ENCODE measurements at regions not wholly inside any gene's neighbourhood (a gene's known extent, or its start where the extent isn't known, plus 50 kb on each side); places are given as distances from the start of the nearest gene placed in this dataset.
A peak's percentile ranks its signal among the peaks of the same experiment; 100 is the strongest.

DNA sequence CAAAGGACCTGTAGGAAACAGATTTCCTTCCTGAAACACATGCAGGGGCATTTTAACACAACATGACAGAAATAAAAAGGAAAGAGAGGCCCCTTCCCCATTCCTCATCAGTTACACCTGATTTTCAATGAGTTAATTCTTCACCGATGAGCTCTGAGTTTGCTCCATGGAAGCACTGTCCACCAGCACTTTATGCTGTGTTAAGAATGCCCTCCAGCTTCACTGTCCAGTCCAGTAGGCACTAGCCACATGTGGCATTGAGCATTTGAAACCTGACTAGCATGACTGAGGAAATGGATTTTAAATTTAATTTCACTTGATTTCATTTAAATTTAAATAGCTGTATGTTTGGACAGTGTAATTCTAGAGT lies 217.2 kb upstream of the SLC10A2 start:
- FAIRE-seq = no peak
- no peak for DNase-seq (ENCODE audit: insufficient read length, low spot score)
- no peak for TF ChIP-seq POU2F2 (IDR thresholded peaks at IDR 0.05; ENCODE audit: low read depth, low read length)
- no peak for TF ChIP-seq SPI1 (IDR thresholded peaks at IDR 0.05; ENCODE audit: low read depth, low read length)
- TF ChIP-seq PAX5 (IDR thresholded peaks at IDR 0.05; ENCODE audit: insufficient read depth, low read length, severe bottlenecking) = no peak
- no peak for TF ChIP-seq POLR2AphosphoS5 (IDR thresholded peaks at IDR 0.05; ENCODE audit: low read depth, low read length)
- no peak for TF ChIP-seq TAF1 (IDR thresholded peaks at IDR 0.05; ENCODE audit: low read depth, low read length)
- TF ChIP-seq POLR2A (IDR thresholded peaks at IDR 0.05; ENCODE audit: low read depth, low read length) = no peak

DNA sequence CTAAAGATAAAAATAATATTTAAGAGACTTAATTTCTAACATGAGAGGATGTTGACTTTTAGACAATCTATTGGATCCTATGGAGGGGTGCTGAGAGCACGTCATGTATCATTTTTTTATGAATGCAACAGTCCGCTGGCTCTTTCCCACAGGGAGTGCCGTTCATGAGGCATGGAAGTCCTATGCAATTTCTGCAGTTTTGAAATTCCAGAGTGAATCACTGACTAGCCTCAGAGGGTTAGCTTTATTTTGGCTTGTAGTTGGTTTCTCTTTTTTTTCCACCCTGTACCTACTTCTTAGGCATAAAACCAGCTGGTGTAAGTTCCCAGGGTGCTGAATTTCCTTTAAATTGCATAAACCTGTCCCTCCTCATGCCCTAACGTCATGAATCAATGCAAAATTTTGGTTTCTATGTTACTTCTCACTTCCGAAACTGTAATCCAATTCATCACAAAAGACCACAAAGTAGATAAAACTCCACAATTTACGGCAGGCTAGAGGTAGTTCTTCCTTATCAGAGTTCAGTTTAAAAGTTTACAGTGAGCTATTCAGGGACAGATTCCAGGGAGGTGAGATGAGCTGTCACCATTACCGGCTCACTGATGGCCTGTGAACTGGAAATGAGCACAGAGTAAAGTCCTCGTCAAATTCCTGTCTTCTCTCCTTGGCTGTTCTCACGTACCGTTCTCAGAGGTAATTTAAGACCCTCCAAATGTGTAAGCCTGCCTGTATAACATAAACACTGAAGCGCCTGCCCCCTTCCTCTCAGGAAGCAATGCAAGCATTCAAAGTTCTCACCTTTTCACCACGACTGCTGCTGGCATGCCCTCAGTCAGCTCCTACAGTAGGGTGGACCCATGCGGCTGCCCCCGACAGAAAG lies 216.6 kb upstream of the SLC10A2 start:
- no peak for DNase-seq (ENCODE audit: insufficient read length, low spot score)
- no peak for FAIRE-seq
- TF ChIP-seq SPI1 (IDR thresholded peaks at IDR 0.05; ENCODE audit: low read depth, low read length) (no peak), TAF1 (IDR thresholded peaks at IDR 0.05; ENCODE audit: low read depth, low read length) (no peak), PAX5 (IDR thresholded peaks at IDR 0.05; ENCODE audit: insufficient read depth, low read length, severe bottlenecking) (no peak), POLR2AphosphoS5 (IDR thresholded peaks at IDR 0.05; ENCODE audit: low read depth, low read length) (no peak), POU2F2 (IDR thresholded peaks at IDR 0.05; ENCODE audit: low read depth, low read length) (no peak), POLR2A (IDR thresholded peaks at IDR 0.05; ENCODE audit: low read depth, low read length) (no peak)

- DNase-seq (ENCODE audit: insufficient read length, low spot score) = no peak
- no peak for TF ChIP-seq POLR2AphosphoS5 (IDR thresholded peaks at IDR 0.05; ENCODE audit: low read depth, low read length)
- TF ChIP-seq SPI1 (IDR thresholded peaks at IDR 0.05; ENCODE audit: low read depth, low read length) = no peak
- no peak for TF ChIP-seq TAF1 (IDR thresholded peaks at IDR 0.05; ENCODE audit: low read depth, low read length)
- no peak for TF ChIP-seq POU2F2 (IDR thresholded peaks at IDR 0.05; ENCODE audit: low read depth, low read length)
- TF ChIP-seq PAX5 (IDR thresholded peaks at IDR 0.05; ENCODE audit: insufficient read depth, low read length, severe bottlenecking) = no peak
- no peak for TF ChIP-seq POLR2A (IDR thresholded peaks at IDR 0.05; ENCODE audit: low read depth, low read length)
- FAIRE-seq = no peak
These were observed 211.9 kb upstream of the SLC10A2 start for GRCh38 chr13:103277959-103278694.

- DNase-seq (ENCODE audit: insufficient read length, low spot score) (no peak), FAIRE-seq (peak; percentile 16)
- no peak for TF ChIP-seq PAX5 (IDR thresholded peaks at IDR 0.05; ENCODE audit: insufficient read depth, low read length, severe bottlenecking)
- TF ChIP-seq SPI1 (IDR thresholded peaks at IDR 0.05; ENCODE audit: low read depth, low read length) = peak; percentile 86
- TF ChIP-seq POLR2AphosphoS5 (IDR thresholded peaks at IDR 0.05; ENCODE audit: low read depth, low read length) = no peak
- no peak for TF ChIP-seq TAF1 (IDR thresholded peaks at IDR 0.05; ENCODE audit: low read depth, low read length)
- no peak for TF ChIP-seq POU2F2 (IDR thresholded peaks at IDR 0.05; ENCODE audit: low read depth, low read length)
These were observed 210.7 kb upstream of the SLC10A2 start for GRCh38 chr13:103276775-103277498.

- FAIRE-seq = no peak
- no peak for DNase-seq (ENCODE audit: insufficient read length, low spot score)
- TF ChIP-seq POLR2AphosphoS5 (IDR thresholded peaks at IDR 0.05; ENCODE audit: low read depth, low read length) (no peak), POLR2A (IDR thresholded peaks at IDR 0.05; ENCODE audit: low read depth, low read length) (no peak), TAF1 (IDR thresholded peaks at IDR 0.05; ENCODE audit: low read depth, low read length) (no peak), SPI1 (IDR thresholded peaks at IDR 0.05; ENCODE audit: low read depth, low read length) (no peak), POU2F2 (IDR thresholded peaks at IDR 0.05; ENCODE audit: low read depth, low read length) (no peak), PAX5 (IDR thresholded peaks at IDR 0.05; ENCODE audit: insufficient read depth, low read length, severe bottlenecking) (no peak)
These were observed 209.5 kb upstream of the SLC10A2 start for GRCh38 chr13:103275722-103276121.

DNA sequence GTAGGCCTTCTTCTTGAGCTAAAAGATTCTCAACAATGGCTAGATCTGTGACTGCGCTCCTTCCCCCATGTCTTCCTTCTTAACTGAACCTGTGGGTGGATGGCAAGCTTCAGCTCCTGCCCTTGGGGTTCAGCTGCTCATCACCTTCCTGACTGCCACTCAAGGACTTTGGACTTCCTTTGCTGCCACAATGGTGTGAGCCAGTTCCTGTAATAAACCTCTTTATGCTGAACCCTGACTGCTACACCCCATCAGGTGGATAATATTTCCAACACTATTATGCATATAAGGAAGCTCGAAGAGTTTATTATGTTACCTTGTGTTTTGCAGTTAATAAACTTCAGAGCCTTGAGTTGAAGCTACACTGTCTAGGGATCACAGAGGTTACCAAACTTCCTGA lies 208.9 kb upstream of the SLC10A2 start:
- TF ChIP-seq POU2F2 (IDR thresholded peaks at IDR 0.05; ENCODE audit: low read depth, low read length) (no peak), SPI1 (IDR thresholded peaks at IDR 0.05; ENCODE audit: low read depth, low read length) (no peak), POLR2AphosphoS5 (IDR thresholded peaks at IDR 0.05; ENCODE audit: low read depth, low read length) (no peak), POLR2A (IDR thresholded peaks at IDR 0.05; ENCODE audit: low read depth, low read length) (no peak), TAF1 (IDR thresholded peaks at IDR 0.05; ENCODE audit: low read depth, low read length) (no peak), PAX5 (IDR thresholded peaks at IDR 0.05; ENCODE audit: insufficient read depth, low read length, severe bottlenecking) (no peak)
- FAIRE-seq = no peak
- DNase-seq (ENCODE audit: insufficient read length, low spot score) = no peak

DNA sequence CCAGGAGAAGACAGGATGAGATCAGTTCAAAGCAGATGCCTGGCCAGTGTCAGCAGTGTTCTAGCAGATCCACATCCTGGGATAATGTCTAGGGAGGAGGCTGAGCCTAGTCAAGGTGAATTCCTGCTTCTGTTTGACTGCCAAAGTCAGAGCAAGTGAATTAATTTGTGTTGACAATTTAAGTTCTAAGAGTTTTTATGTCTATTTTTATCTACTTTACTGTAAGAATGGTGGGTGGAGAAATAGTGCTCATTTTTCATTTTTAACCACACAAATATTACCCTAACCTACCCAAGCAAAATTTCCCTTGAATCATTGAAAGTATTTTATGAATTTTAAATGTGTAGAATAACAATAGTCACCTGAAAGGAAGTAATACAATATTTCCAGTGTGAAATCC lies 207.6 kb upstream of the SLC10A2 start:
- FAIRE-seq (no peak), DNase-seq (ENCODE audit: insufficient read length, low spot score) (no peak)
- TF ChIP-seq POLR2AphosphoS5 (IDR thresholded peaks at IDR 0.05; ENCODE audit: low read depth, low read length) = no peak
- TF ChIP-seq POLR2A (IDR thresholded peaks at IDR 0.05; ENCODE audit: low read depth, low read length) = no peak
- no peak for TF ChIP-seq PAX5 (IDR thresholded peaks at IDR 0.05; ENCODE audit: insufficient read depth, low read length, severe bottlenecking)
- TF ChIP-seq TAF1 (IDR thresholded peaks at IDR 0.05; ENCODE audit: low read depth, low read length) = no peak

GRCh38 chr13:103272770-103273169 lies 206.6 kb upstream of the SLC10A2 start:
- no peak for FAIRE-seq
- TF ChIP-seq POLR2AphosphoS5 (IDR thresholded peaks at IDR 0.05; ENCODE audit: low read depth, low read length) = no peak
- no peak for TF ChIP-seq TAF1 (IDR thresholded peaks at IDR 0.05; ENCODE audit: low read depth, low read length)
- no peak for TF ChIP-seq POLR2A (IDR thresholded peaks at IDR 0.05; ENCODE audit: low read depth, low read length)
- TF ChIP-seq PAX5 (IDR thresholded peaks at IDR 0.05; ENCODE audit: insufficient read depth, low read length, severe bottlenecking) = no peak
- TF ChIP-seq SPI1 (IDR thresholded peaks at IDR 0.05; ENCODE audit: low read depth, low read length) = no peak
- TF ChIP-seq POU2F2 (IDR thresholded peaks at IDR 0.05; ENCODE audit: low read depth, low read length) = no peak
- no peak for DNase-seq (ENCODE audit: insufficient read length, low spot score)

DNA sequence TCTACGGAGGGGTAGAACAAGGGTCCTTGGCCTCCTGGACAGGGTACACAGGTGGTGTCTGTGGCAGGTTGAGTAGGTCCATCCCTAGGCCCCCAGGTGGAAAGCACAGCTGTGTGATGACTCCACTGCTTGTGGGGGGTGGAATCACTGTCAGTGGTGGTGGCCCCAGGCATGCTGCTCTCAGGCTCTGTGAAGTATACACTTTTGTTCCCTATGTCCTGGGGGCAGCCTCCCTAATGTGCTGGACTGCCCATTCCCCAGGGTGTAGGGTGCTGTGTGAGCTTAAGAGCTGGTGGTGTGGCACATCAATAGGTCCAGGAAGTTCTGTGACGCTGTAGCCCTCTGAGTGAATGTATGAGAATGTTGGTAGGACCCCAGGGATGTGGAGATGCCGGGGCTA lies 197.2 kb upstream of the SLC10A2 start:
- DNase-seq (ENCODE audit: insufficient read length, low spot score) (no peak), FAIRE-seq (no peak)
- TF ChIP-seq TAF1 (IDR thresholded peaks at IDR 0.05; ENCODE audit: low read depth, low read length) = no peak
- TF ChIP-seq POLR2A (IDR thresholded peaks at IDR 0.05; ENCODE audit: low read depth, low read length) = no peak
- TF ChIP-seq POU2F2 (IDR thresholded peaks at IDR 0.05; ENCODE audit: low read depth, low read length) = no peak

Data from GM12891 (cell line).